ENCODE measurements at regions not wholly inside any gene's neighbourhood (a gene's known extent, or its start where the extent isn't known, plus 50 kb on each side); places are given as distances from the start of the nearest gene placed in this dataset.
"Not testable (repeated sequence)": the region's sequence is repeated elsewhere in the genome, so short reads cannot be mapped to it uniquely, and the experiment has no call there.

DNA sequence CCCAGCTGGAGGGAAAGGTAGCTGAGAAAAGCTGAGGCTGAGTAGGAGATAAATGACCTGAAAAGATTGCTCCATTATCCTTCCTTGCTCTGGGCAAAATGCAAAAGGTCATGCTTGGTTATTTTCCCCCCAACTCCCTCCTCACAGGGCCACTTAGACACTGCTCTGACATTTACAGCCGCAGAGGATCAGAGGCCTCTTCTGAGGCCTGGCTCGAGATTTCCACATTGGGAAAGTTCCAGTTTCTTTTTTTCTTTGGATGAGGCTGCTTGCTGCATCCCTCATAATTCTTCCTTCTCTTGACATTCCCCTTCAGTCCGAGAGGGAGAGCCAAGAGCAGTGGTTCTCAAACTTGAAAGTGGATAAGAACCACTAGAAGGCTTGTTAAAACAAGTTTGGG, 60.1 kb upstream of the HSPA9 start:
- no peak overlapping the region for H3K27ac ChIP-seq (ENCODE audit: low read depth in 1 of 2, low read length in 2 of 2)
- no peaks in the 10 kb centered on the region for H3K9me3 ChIP-seq (ENCODE audit: control insufficient read depth in 4 of 4, low read length in 3 of 4)
- TF ChIP-seq ZBTB33 (IDR thresholded peaks at IDR 0.05) (no peak), HNF4A (conservative IDR thresholded peaks at IDR 0.05) (no peak), CTCF (IDR thresholded peaks at IDR 0.05; ENCODE audit: low read depth, low read length, missing input control) (no peak), FOXA2 (IDR thresholded peaks at IDR 0.05) (no peak), EGR1 (IDR thresholded peaks at IDR 0.05; ENCODE audit: low read depth in 2 of 2) (no peak), RAD21 (IDR thresholded peaks at IDR 0.05) (no peak), SP1 (IDR thresholded peaks at IDR 0.05) (no peak), FOXA1 (IDR thresholded peaks at IDR 0.05) (no peak), RXRA (IDR thresholded peaks at IDR 0.05) (no peak), HNF4G (IDR thresholded peaks at IDR 0.05) (no peak)
- TF ChIP-seq, protein P1, sequence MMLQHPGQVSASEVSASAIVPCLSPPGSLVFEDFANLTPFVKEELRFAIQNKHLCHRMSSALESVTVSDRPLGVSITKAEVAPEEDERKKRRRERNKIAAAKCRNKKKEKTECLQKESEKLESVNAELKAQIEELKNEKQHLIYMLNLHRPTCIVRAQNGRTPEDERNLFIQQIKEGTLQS (IDR thresholded peaks at IDR 0.05) = no peak
- H3K4me3 ChIP-seq (ENCODE audit: low read depth in 1 of 3, low read length in 3 of 3) = no peak overlapping the region
- WGBS = 70% methylated on average over 3 of the region's 3 CpGs
- no peaks in the 10 kb centered on the region for H3K36me3 ChIP-seq (ENCODE audit: control insufficient read depth in 4 of 4, insufficient read depth in 3 of 4, low read depth in 1 of 4, low read length in 3 of 4)
- no peak overlapping the region for H3K9ac ChIP-seq (ENCODE audit: low read depth in 1 of 2, low read length in 2 of 2)
- no peaks in the 10 kb centered on the region for H3K27me3 ChIP-seq (ENCODE audit: control insufficient read depth in 4 of 4, insufficient read depth in 4 of 4, low read length in 3 of 4)
- no peaks in the 10 kb centered on the region for H3K4me1 ChIP-seq (ENCODE audit: control insufficient read depth in 4 of 4, insufficient read depth in 4 of 4, low read length in 3 of 4)
- no peak for DNase-seq (ENCODE audit: low spot score)

DNA sequence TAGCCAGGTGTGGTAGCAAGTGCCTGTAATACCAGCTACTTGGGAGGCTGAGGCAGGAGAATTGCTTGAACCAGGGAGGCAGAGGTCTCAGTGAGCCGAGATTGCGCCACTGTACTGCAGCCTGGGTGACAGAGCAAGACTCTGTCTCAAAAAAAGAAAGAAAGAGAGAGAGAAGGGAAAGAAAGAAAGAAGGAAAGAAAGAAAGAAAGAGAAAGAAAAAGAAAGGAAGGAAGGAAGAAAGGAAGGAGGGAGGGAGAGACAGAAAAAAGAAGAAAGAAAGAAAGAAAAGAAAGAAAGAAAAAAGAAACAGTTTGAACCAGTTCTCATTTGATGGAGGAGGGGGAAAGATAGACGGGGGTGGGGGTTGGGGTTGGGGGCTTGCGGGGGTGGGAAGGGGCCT, 59.6 kb upstream of the HSPA9 start:
- not testable (repeated sequence) for H3K36me3 ChIP-seq (ENCODE audit: control insufficient read depth in 4 of 4, insufficient read depth in 3 of 4, low read depth in 1 of 4, low read length in 3 of 4); H3K9me3 ChIP-seq (ENCODE audit: control insufficient read depth in 4 of 4, low read length in 3 of 4); H3K4me1 ChIP-seq (ENCODE audit: control insufficient read depth in 4 of 4, insufficient read depth in 4 of 4, low read length in 3 of 4); DNase-seq (ENCODE audit: low spot score); H3K27ac ChIP-seq (ENCODE audit: low read depth in 1 of 2, low read length in 2 of 2); H3K4me3 ChIP-seq (ENCODE audit: low read depth in 1 of 3, low read length in 3 of 3); H3K9ac ChIP-seq (ENCODE audit: low read depth in 1 of 2, low read length in 2 of 2); H3K27me3 ChIP-seq (ENCODE audit: control insufficient read depth in 4 of 4, insufficient read depth in 4 of 4, low read length in 3 of 4)
- WGBS = 82% methylated on average over 4 of the region's 4 CpGs

DNA sequence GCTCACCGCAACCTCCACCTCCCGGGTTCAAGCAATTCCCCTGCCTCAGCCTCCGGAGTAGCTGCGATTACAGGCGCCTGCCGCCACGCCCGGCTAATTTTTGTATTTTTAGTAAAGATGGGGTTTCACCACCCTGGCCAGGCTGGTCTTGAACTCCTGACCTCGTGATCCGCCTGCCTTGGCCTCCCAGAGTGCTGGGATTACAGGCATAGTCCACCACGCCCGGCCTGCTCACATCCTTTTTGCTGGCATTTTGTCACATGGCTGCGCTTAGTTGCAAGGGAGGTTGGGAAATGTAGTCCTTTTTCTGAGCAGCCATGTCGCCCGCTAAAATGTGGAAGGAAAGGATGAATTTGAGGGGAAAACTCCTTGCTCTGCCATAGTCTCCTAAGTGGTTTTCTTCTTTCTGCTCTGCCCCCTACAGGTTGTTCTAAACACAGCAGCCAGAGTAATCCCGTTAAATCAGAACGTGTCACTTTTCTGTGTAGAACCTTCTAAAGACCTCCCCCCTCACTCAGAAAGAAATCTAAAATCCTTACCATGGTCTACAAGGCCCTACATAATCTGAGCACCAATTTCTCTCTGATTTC, 57.8 kb upstream of the HSPA9 start:
- WGBS = 47% methylated on average over 17 of the region's 17 CpGs
- H3K9me3 ChIP-seq (ENCODE audit: control insufficient read depth in 4 of 4, low read length in 3 of 4) = no peaks in the 10 kb centered on the region
- H3K36me3 ChIP-seq (ENCODE audit: control insufficient read depth in 4 of 4, insufficient read depth in 3 of 4, low read depth in 1 of 4, low read length in 3 of 4) = no peaks in the 10 kb centered on the region
- H3K27me3 ChIP-seq (ENCODE audit: control insufficient read depth in 4 of 4, insufficient read depth in 4 of 4, low read length in 3 of 4) = no peaks in the 10 kb centered on the region
- H3K4me3 ChIP-seq (ENCODE audit: low read depth in 1 of 3, low read length in 3 of 3) = no peak overlapping the region
- H3K4me1 ChIP-seq (ENCODE audit: control insufficient read depth in 4 of 4, insufficient read depth in 4 of 4, low read length in 3 of 4) = no peaks in the 10 kb centered on the region
- no peak overlapping the region for H3K9ac ChIP-seq (ENCODE audit: low read depth in 1 of 2, low read length in 2 of 2)
- no peak overlapping the region for H3K27ac ChIP-seq (ENCODE audit: low read depth in 1 of 2, low read length in 2 of 2)
- peak; percentile 43 for DNase-seq (ENCODE audit: low spot score)
- TF ChIP-seq ZBTB33 (IDR thresholded peaks at IDR 0.05) = no peak
- no peak for TF ChIP-seq JUND (IDR thresholded peaks at IDR 0.05)
- no peak for TF ChIP-seq HNF4G (IDR thresholded peaks at IDR 0.05)
- peak in 1 of 2 donors; percentile 4 for TF ChIP-seq RXRA (IDR thresholded peaks at IDR 0.05)
- no peak for TF ChIP-seq TAF1 (conservative IDR thresholded peaks at IDR 0.05)
- TF ChIP-seq RAD21 (IDR thresholded peaks at IDR 0.05) = peak; percentile 57 to 75
- no peak for TF ChIP-seq SP1 (IDR thresholded peaks at IDR 0.05)
- peak; percentile 85 for TF ChIP-seq YY1 (IDR thresholded peaks at IDR 0.05)
- peak; percentile 31 for TF ChIP-seq CTCF (IDR thresholded peaks at IDR 0.05; ENCODE audit: low read depth, low read length, missing input control)
- TF ChIP-seq HNF4A (conservative IDR thresholded peaks at IDR 0.05) = peak in 1 of 2 donors; percentile 9
- TF ChIP-seq FOXA2 (IDR thresholded peaks at IDR 0.05) = no peak
- no peak for TF ChIP-seq REST (IDR thresholded peaks at IDR 0.05)
